GM12878 (cell line): ENCODE measurements at regions not wholly inside any gene's neighbourhood (a gene's known extent, or its start where the extent isn't known, plus 50 kb on each side); places are given as distances from the start of the nearest gene placed in this dataset.

Experiments
- ATAC-seq: fragments of 200-7000 bp; cut with Tn5 transposase; 3 replicates; pipeline ENCODE4 v1.9.1; 2020; ENCODE audit warnings: mild to moderate bottlenecking, moderate library complexity
- BruUV-seq: library from RNA; stranded (reverse); fragments of 400-500 nt; replicated peaks from 2 replicates; lab custom pipeline; 2021; lab: Mats Ljungman, UMichigan
- CTCF ChIA-PET: fragments of 300-600 bp; sonication (Branson Sonifier 250); formaldehyde crosslinking; extraction: SDS; loops from one replicate; lab custom pipeline; 2021; ENCODE audit warnings: inconsistent platforms; lab: Yijun Ruan, JAX
- POLR2A ChIA-PET: fragments of 350-600 bp; formaldehyde crosslinking; extraction: SDS; loops from one replicate; lab custom pipeline; 2021; ENCODE audit warnings: inconsistent platforms; lab: Charles Lee
- RAD21 ChIA-PET: fragments of 300-600 bp; sonication (Branson Sonifier 250); formaldehyde crosslinking; loops from one replicate; lab custom pipeline; 2023; ENCODE audit warnings: antibody characterized with exemption; ENCODE audit not compliant: unreplicated experiment; lab: Charles Lee
- SMC1A ChIA-PET: fragments of 300-600 bp; sonication (Branson Sonifier 250); formaldehyde crosslinking; loops from one replicate; lab custom pipeline; 2023; ENCODE audit not compliant: unreplicated experiment, uncharacterized antibody; lab: Charles Lee
- DNase-seq: peaks from one replicate; pipeline ENCODE4 v3.0.0-alpha.2; 2011; ENCODE audit warnings: low read depth, low spot score
- FAIRE-seq: peaks from 3 replicates; lab custom pipeline; 2011; peaks lifted over from hg19 to GRCh38; lab: Jason Lieb, UNC
- H2AFZ ChIP-seq: 2 replicates; pipeline ENCODE4 v1.6.0; 2011; ENCODE audit warnings: low read depth, low read length, control low read depth; ENCODE audit not compliant: control insufficient read depth
- H3K27ac ChIP-seq: 2 replicates; pipeline ENCODE4 v1.5.1; 2011; ENCODE audit warnings: control low read depth; ENCODE audit not compliant: control insufficient read depth, insufficient read depth
- H3K27me3 ChIP-seq, 2 experiments: replicated peaks in 1 of 2; 2 replicates each; pipeline versions ENCODE4 v1.6.0 to v1.6.1; 2011; ENCODE audit warnings: low read length in 1 of 2; ENCODE audit not compliant: control insufficient read depth in 2 of 2, insufficient read depth in 2 of 2
- H3K36me3 ChIP-seq, 2 experiments: 2 replicates each; pipeline ENCODE4 v1.5.1; 2011; ENCODE audit warnings: low read length in 1 of 2; ENCODE audit not compliant: control insufficient read depth in 2 of 2, insufficient read depth in 2 of 2
- H3K4me1 ChIP-seq: 2 replicates; pipeline ENCODE4 v1.6.1; 2011; ENCODE audit warnings: mild to moderate bottlenecking, low read length, moderate library complexity, mixed read lengths; ENCODE audit not compliant: control insufficient read depth, insufficient read depth
- H3K4me2 ChIP-seq: 2 replicates; pipeline ENCODE4 v1.6.0; 2011; ENCODE audit warnings: control low read depth; ENCODE audit not compliant: control insufficient read depth, insufficient read depth
- H3K4me3 ChIP-seq: fragments of 200-600 bp; sonication (generic); 2 replicates; pipeline ENCODE4 v1.5.1; 2016
- H3K79me2 ChIP-seq: 2 replicates; pipeline ENCODE4 v1.6.0; 2011; ENCODE audit warnings: low read length; ENCODE audit not compliant: control insufficient read depth, insufficient read depth
- H3K9ac ChIP-seq: 2 replicates; pipeline ENCODE4 v1.8.0; 2011; ENCODE audit warnings: low read length, control low read depth, mixed read lengths; ENCODE audit not compliant: control insufficient read depth, insufficient read depth
- H3K9me3 ChIP-seq: replicated peaks from 3 replicates; pipeline ENCODE4 v1.5.1; 2011; ENCODE audit warnings: mild to moderate bottlenecking, low read length; ENCODE audit not compliant: control insufficient read depth, insufficient read depth
- H4K20me1 ChIP-seq: 2 replicates; pipeline ENCODE4 v1.6.0; 2011; ENCODE audit not compliant: control insufficient read depth, insufficient read depth
- BACH1 ChIP-seq: fragments of 450-650 bp; IDR thresholded peaks from 2 replicates; pipeline ENCODE4 v1.6.1; 2017; ENCODE audit warnings: mild to moderate bottlenecking, borderline replicate concordance
- BCL11A ChIP-seq: IDR thresholded peaks from 2 replicates; pipeline ENCODE4 v1.6.1; 2011; ENCODE audit warnings: low read depth, low read length
- CBFB ChIP-seq: IDR thresholded peaks from 2 replicates; pipeline ENCODE4 v1.6.1; 2016; ENCODE audit warnings: antibody characterized with exemption, low read depth
- CBX5 ChIP-seq: sonication (generic); IDR thresholded peaks from 2 replicates; pipeline ENCODE4 v1.6.1; 2016; ENCODE audit warnings: low read depth, moderate library complexity, mild to moderate bottlenecking, inconsistent platforms
- CEBPB ChIP-seq, 2 experiments: fragments of 150-350 bp in 1 of 2; IDR thresholded peaks; 2 replicates each; pipeline ENCODE4 v1.6.1; 2012 to 2014; ENCODE audit warnings: low read depth in 2 of 2, low read length in 2 of 2, borderline replicate concordance in 1 of 2, inconsistent platforms in 1 of 2
- CHD1 ChIP-seq: IDR thresholded peaks from 2 replicates; pipeline ENCODE4 v1.6.1; 2012; ENCODE audit warnings: low read depth, low read length, improper control_type of control experiment
- IKZF1 ChIP-seq: fragments of 450-650 bp; conservative IDR thresholded peaks from 2 replicates; pipeline ENCODE4 v1.6.1; 2017; ENCODE audit warnings: antibody characterized with exemption, mild to moderate bottlenecking
- LARP7 ChIP-seq: fragments of 450-650 bp; IDR thresholded peaks from 2 replicates; pipeline ENCODE4 v1.6.1; 2017; ENCODE audit warnings: mild to moderate bottlenecking
- MLLT1 ChIP-seq: fragments of 450-650 bp; IDR thresholded peaks from 2 replicates; pipeline ENCODE4 v1.6.1; 2016; ENCODE audit warnings: mild to moderate bottlenecking
- NBN ChIP-seq: fragments of 450-650 bp; IDR thresholded peaks from 2 replicates; pipeline ENCODE4 v1.6.1; 2016
- NR2F1 ChIP-seq: fragments of 450-650 bp; conservative IDR thresholded peaks from 2 replicates; pipeline ENCODE4 v1.6.1; 2017; ENCODE audit warnings: mild to moderate bottlenecking
- PML ChIP-seq: IDR thresholded peaks from 2 replicates; pipeline ENCODE4 v1.6.1; 2012; ENCODE audit warnings: low read length, inconsistent platforms
- SUPT20H ChIP-seq: IDR thresholded peaks from 2 replicates; pipeline ENCODE4 v1.6.1; 2011; ENCODE audit warnings: low read depth, mild to moderate bottlenecking, low read length, moderate library complexity, borderline replicate concordance; ENCODE audit not compliant: control insufficient read depth
- ZNF687 ChIP-seq: fragments of 450-650 bp; IDR thresholded peaks from 2 replicates; pipeline ENCODE4 v1.6.1; 2017; ENCODE audit warnings: mild to moderate bottlenecking, moderate library complexity
- ZSCAN29 ChIP-seq: fragments of 450-650 bp; IDR thresholded peaks from 2 replicates; pipeline ENCODE4 v1.6.1; 2017; ENCODE audit warnings: mild to moderate bottlenecking, moderate library complexity
- WGBS: methylation state at CpG from one replicate; pipeline ENCODE4 v1.1.6; 2016; ENCODE audit warnings: low lambda C conversion rate; ENCODE audit not compliant: insufficient replicate concordance, insufficient coverage; ENCODE audit errors: missing lambda C conversion rate; 5-methylcytosine and 5-hydroxymethylcytosine counted together
- in situ Hi-C: fragments of 300-500 bp; cut with MboI; formaldehyde crosslinking; loops from 9 replicates; pipeline ENCODE4 v1.14.3; 2018; ENCODE audit warnings: mixed read lengths
- intact Hi-C: fragments of 100-400 bp; cut with micrococcal nuclease; formaldehyde crosslinking; loops from one replicate; pipeline ENCODE4 v1.14.2; 2022; ENCODE audit not compliant: unreplicated experiment

GRCh38 chr3:132088291-132088690, 53.5 kb upstream of the CPNE4 start:
- FAIRE-seq (no peak), ATAC-seq (no peak), DNase-seq (no peak)
- Histone ChIP-seq H3K27me3 (no peaks in the 10 kb centered on the region), H3K9ac (no peak overlapping the region), H3K9me3 (no peaks in the 10 kb centered on the region), H4K20me1 (no peaks in the 10 kb centered on the region), H2AFZ (no peak overlapping the region), H3K4me3 (no peak overlapping the region)
- in situ Hi-C loops: no loop called here
- WGBS: 5% methylated on average over 1 of the region's 2 CpGs
- intact Hi-C loops: no loop called here
- BruUV-seq: no TSS peak
- TF ChIP-seq NBN (no peak), PML (no peak), CBX5 (no peak), ZSCAN29 (no peak), CBFB (no peak), SUPT20H (no peak), BCL11A (no peak), MLLT1 (no peak), NR2F1 (no peak), CEBPB (IDR thresholded peaks at IDR 0.05; ENCODE audit: borderline replicate concordance in 1 of 2, low read depth in 2 of 2, low read length in 2 of 2) (no peak), LARP7 (no peak), CHD1 (no peak), BACH1 (no peak), IKZF1 (no peak), ZNF687 (no peak)
- TF ChIP-seq, all 136 proteins: peak for 0
- H3K36me3 ChIP-seq: no peaks in the 10 kb centered on the region
- SMC1A ChIA-PET: no interaction called here
- H3K4me2 ChIP-seq: no peak overlapping the region
- POLR2A ChIA-PET: no interaction called here
- RAD21 ChIA-PET: no interaction called here
- no peak overlapping the region for H3K27ac ChIP-seq
- CTCF ChIA-PET: no interaction called here
- no peaks in the 10 kb centered on the region for H3K79me2 ChIP-seq
- no peaks in the 10 kb centered on the region for H3K4me1 ChIP-seq
